Brain microvascular endothelial cell (primary cell): ENCODE measurements at regions not wholly inside any gene's neighbourhood (a gene's known extent, or its start where the extent isn't known, plus 50 kb on each side); places are given as distances from the start of the nearest gene placed in this dataset.

Source experiments
- DNase-seq: peaks from one replicate; pipeline ENCODE4 v3.0.0-alpha.2; 2020
- H3K27ac ChIP-seq: fragments of 250-450 bp; sonication (Bioruptor Pico); 2 replicates; pipeline ENCODE4 v1.5.1; 2020; ENCODE audit warnings: mild to moderate bottlenecking, moderate library complexity
- H3K27me3 ChIP-seq: fragments of 250-450 bp; sonication (Bioruptor Pico); replicated peaks from 2 replicates; pipeline ENCODE4 v1.5.1; 2020; ENCODE audit warnings: mild to moderate bottlenecking
- H3K36me3 ChIP-seq: fragments of 250-450 bp; sonication (Bioruptor Pico); replicated peaks from 2 replicates; pipeline ENCODE4 v1.5.1; 2020; ENCODE audit warnings: mild to moderate bottlenecking
- H3K4me3 ChIP-seq: 2 replicates; pipeline ENCODE4 v1.5.1; 2011; ENCODE audit warnings: low read depth, mild to moderate bottlenecking, control low read depth, low read length, moderate library complexity
- CTCF ChIP-seq: IDR thresholded peaks from 2 replicates; pipeline ENCODE4 v1.5.1; 2011; ENCODE audit warnings: low read depth, mild to moderate bottlenecking, moderate library complexity, low read length, control low read depth, inconsistent platforms; ENCODE audit errors: missing control alignments
- in situ Hi-C: cut with HindIII; loops from 2 replicates; pipeline ENCODE4 v1.10.0; 2017; ENCODE audit warnings: low sequenced_read_pairs, low pct_ligation_motif_present

DNA sequence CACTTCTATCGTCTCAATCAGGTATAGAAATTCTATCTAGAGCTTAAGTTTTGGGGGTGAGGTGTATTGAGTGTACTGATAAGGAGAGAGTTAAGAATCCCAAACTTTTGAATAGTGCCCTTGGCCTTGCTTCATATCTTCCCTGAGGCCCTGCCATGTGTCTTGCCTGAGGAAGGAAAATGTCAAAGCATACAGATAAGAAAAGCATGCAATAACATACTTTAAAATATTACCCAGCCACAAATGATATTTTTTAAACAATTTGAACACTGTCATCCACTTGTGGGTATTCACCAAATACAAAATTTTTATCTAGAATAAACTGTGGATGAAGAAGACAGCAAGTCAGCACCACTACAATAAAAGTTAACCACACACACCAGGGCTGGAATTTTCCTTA, 631.0 kb upstream of the ALCAM start:
- Histone ChIP-seq H3K27ac (no peak overlapping the region), H3K4me3 (no peak overlapping the region), H3K27me3 (no peaks in the 10 kb centered on the region), H3K36me3 (no peaks in the 10 kb centered on the region)
- no peak for DNase-seq
- in situ Hi-C loops, result no loop called here
- no peak for TF ChIP-seq CTCF

DNA sequence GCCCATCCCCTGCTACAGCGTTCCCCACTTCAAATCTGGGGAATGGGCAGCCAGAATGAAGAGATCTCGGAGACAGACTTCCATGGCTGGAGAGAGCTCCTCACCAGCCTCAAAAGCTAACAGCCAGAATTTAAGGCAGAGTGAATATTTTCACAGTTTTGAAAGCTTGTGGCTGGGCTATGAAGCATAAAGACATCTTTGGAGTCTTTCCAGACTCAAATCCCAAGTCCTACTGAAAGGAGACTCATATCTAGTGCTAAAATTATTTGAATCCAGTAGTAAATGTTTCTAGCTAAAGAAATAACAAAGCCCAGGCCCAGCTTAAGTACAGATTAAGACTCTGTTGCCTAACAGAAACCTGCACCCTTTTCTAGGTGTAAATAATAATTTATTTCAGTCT, 628.4 kb upstream of the ALCAM start:
- H3K36me3 ChIP-seq, result no peaks in the 10 kb centered on the region
- no peak overlapping the region for H3K4me3 ChIP-seq
- no peaks in the 10 kb centered on the region for H3K27me3 ChIP-seq
- no peak for DNase-seq
- in situ Hi-C loops, result no loop called here
- no peak overlapping the region for H3K27ac ChIP-seq
- TF ChIP-seq CTCF, result no peak

DNA sequence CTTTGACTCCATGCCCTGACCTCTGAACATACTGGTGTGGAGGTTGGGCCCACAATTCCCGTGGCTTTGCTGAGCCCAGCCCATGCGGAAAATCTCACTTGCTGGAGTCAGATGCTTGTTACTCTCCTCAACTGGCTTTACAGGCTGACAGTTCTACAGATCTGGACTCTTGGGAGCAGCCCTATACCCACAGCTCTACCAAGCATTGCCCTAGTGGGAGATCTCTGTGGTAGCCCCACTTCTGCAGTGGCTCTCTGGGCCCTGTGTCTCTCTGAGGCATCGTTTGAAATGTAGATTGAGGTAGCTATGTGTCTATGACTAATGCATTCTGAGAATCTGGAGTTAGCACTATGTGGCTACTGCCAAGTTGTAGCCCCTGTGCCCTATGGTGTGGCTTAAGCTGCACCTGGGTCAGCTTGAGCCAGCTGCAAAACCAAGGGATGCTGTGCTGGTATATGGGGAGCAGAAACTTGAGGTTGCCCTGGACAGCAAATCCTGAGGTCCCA, 625.8 kb upstream of the ALCAM start:
- Histone ChIP-seq H3K4me3 (no peak overlapping the region), H3K27ac (no peak overlapping the region), H3K27me3 (no peaks in the 10 kb centered on the region), H3K36me3 (no peaks in the 10 kb centered on the region)
- TF ChIP-seq CTCF, result no peak
- DNase-seq, result no peak
- in situ Hi-C loops, result no loop called here

- Histone ChIP-seq H3K36me3 (no peaks in the 10 kb centered on the region), H3K27me3 (no peaks in the 10 kb centered on the region), H3K27ac (no peak overlapping the region), H3K4me3 (no peak overlapping the region)
- no peak for DNase-seq
- TF ChIP-seq CTCF, result no peak
- in situ Hi-C loops, result no loop called here
Observed at GRCh38 chr3:104742044-104742443, 624.7 kb upstream of the ALCAM start.

GRCh38 chr3:104745313-104745712, 621.4 kb upstream of the ALCAM start:
- no peaks in the 10 kb centered on the region for H3K36me3 ChIP-seq
- TF ChIP-seq CTCF, result no peak
- H3K27ac ChIP-seq, result no peak overlapping the region
- in situ Hi-C loops, result no loop called here
- DNase-seq, result no peak
- no peaks in the 10 kb centered on the region for H3K27me3 ChIP-seq
- H3K4me3 ChIP-seq, result no peak overlapping the region

DNA sequence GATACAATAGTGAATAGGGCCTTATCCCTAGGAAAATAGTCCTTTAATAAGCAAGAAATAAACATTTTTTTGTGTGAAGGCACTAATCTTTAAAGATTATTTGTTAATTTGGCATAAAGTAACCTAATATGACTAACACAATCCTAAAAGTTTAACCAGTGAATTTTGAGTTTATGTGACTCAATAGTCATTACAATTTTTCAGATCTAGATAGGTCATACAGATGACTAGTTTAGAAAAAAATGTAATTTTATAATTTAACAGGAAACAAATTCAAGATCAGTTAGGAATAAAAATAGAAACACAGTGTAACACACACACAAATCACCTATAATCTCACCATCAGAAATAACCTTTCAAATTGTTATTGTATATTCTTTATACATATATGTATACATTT, 620.7 kb upstream of the ALCAM start:
- Histone ChIP-seq H3K4me3 (no peak overlapping the region), H3K27me3 (no peaks in the 10 kb centered on the region), H3K36me3 (no peaks in the 10 kb centered on the region), H3K27ac (no peak overlapping the region)
- DNase-seq, result no peak
- in situ Hi-C loops, result no loop called here
- no peak for TF ChIP-seq CTCF
